ENCODE measurements at regions not wholly inside any gene's neighbourhood (a gene's known extent, or its start where the extent isn't known, plus 50 kb on each side); places are given as distances from the start of the nearest gene placed in this dataset.

DNA sequence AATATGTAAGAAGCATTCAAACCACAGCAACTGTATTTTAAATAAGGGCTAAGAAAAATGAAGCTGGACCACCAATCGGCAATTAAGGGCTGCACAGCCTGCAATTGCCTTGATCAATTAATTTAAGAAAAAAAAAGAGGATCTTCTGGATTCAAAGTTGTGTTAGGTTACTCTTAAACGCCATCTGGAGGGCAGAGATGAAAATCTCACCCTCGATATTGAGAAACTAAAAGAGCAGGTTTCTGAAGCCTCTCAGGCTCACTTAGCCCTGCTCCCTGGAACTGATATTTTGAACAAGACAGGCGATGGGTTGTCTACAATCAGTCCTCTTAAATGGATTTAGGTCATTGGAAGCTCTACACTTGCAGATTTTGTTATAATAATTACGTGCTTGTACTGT is 579.4 kb downstream of the GRXCR1 start:
- TF ChIP-seq TARDBP (IDR thresholded peaks at IDR 0.05) (no peak), SP1 (IDR thresholded peaks at IDR 0.05) (no peak), ELF4 (IDR thresholded peaks at IDR 0.05) (no peak), SUZ12 (IDR thresholded peaks at IDR 0.05) (no peak), FOXK2 (IDR thresholded peaks at IDR 0.05) (no peak), FOXA1 (IDR thresholded peaks at IDR 0.05) (no peak), FOXM1 (IDR thresholded peaks at IDR 0.05; ENCODE audit: borderline replicate concordance) (no peak), BHLHE40 (IDR thresholded peaks at IDR 0.05; ENCODE audit: borderline replicate concordance) (no peak), NFRKB (IDR thresholded peaks at IDR 0.05) (no peak), CTBP1 (IDR thresholded peaks at IDR 0.05; ENCODE audit: borderline replicate concordance) (no peak), HDGF (IDR thresholded peaks at IDR 0.05; ENCODE audit: borderline replicate concordance) (no peak), LEF1 (IDR thresholded peaks at IDR 0.05; ENCODE audit: borderline replicate concordance) (no peak), L3MBTL2 (conservative IDR thresholded peaks at IDR 0.05) (no peak)
- TF ChIP-seq, protein P1, sequence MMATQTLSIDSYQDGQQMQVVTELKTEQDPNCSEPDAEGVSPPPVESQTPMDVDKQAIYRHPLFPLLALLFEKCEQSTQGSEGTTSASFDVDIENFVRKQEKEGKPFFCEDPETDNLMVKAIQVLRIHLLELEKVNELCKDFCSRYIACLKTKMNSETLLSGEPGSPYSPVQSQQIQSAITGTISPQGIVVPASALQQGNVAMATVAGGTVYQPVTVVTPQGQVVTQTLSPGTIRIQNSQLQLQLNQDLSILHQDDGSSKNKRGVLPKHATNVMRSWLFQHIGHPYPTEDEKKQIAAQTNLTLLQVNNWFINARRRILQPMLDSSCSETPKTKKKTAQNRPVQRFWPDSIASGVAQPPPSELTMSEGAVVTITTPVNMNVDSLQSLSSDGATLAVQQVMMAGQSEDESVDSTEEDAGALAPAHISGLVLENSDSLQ (IDR thresholded peaks at IDR 0.05) = no peak

All from HEK293T (cell line).